Fibroblast of the aortic adventitia (primary cell): ENCODE measurements at regions not wholly inside any gene's neighbourhood (a gene's known extent, or its start where the extent isn't known, plus 50 kb on each side); places are given as distances from the start of the nearest gene placed in this dataset.

Experiments
- DNase-seq: peaks from one replicate; pipeline ENCODE4 v3.0.0-alpha.2; 2010; ENCODE audit warnings: low read depth
- H3K4me3 ChIP-seq: 2 replicates; pipeline ENCODE4 v1.5.1; 2011; ENCODE audit warnings: low read depth, mild to moderate bottlenecking, control low read depth, low read length, moderate library complexity
- TF ChIP-seq, protein P1 (sequence below): IDR thresholded peaks from 2 replicates; pipeline ENCODE4 v1.5.1; 2011; ENCODE audit warnings: mild to moderate bottlenecking, low read length, control low read depth, inconsistent platforms; ENCODE audit not compliant: insufficient read depth

- DNase-seq, result no peak
- TF ChIP-seq, protein P1, sequence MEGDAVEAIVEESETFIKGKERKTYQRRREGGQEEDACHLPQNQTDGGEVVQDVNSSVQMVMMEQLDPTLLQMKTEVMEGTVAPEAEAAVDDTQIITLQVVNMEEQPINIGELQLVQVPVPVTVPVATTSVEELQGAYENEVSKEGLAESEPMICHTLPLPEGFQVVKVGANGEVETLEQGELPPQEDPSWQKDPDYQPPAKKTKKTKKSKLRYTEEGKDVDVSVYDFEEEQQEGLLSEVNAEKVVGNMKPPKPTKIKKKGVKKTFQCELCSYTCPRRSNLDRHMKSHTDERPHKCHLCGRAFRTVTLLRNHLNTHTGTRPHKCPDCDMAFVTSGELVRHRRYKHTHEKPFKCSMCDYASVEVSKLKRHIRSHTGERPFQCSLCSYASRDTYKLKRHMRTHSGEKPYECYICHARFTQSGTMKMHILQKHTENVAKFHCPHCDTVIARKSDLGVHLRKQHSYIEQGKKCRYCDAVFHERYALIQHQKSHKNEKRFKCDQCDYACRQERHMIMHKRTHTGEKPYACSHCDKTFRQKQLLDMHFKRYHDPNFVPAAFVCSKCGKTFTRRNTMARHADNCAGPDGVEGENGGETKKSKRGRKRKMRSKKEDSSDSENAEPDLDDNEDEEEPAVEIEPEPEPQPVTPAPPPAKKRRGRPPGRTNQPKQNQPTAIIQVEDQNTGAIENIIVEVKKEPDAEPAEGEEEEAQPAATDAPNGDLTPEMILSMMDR, result no peak
- no peak overlapping the region for H3K4me3 ChIP-seq
These were observed 282.9 kb upstream of the IGFBP3 start for GRCh38 chr7:46203926-46204325.

DNA sequence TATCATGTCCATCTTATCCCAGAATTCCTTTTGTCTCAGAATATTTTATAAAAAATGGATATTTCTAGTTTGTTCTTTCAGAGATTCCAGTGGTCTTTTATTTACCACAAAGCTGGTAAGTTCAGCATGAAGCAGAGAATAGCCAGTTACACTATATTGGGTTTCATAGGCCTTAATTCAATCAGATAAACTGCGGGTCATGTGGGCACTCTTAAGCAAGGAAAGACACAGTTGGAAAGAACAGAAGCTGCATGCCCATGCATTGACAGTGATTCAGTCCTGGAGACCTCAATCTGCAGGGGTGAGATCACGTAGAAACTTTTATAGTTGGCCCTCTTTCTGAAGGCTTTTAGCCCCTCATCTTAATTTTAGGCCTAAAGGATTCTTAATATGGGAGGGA, 281.3 kb upstream of the IGFBP3 start:
- DNase-seq, result no peak
- H3K4me3 ChIP-seq, result no peak overlapping the region
- TF ChIP-seq, protein P1, result no peak

DNA sequence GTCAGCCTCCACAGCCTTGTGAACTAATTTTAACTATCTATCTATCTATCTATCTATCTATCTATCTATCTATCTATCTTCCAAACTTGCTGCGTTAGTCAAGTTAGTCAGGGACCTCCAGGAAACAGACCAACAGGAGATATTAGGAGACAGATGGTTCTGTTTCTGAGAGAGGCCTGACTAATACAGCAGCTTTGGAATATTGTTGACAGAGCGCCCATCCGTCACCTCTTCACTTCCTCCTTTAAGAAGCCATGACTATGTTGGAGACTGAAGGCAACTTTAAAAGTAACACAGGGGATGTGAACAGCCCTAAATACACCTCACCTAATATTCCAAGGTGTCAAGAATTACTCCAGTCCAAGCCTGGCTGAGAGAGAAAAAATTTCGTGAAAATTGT, 280.9 kb upstream of the IGFBP3 start:
- H3K4me3 ChIP-seq, result no peak overlapping the region
- no peak for DNase-seq
- TF ChIP-seq, protein P1, result no peak

GRCh38 chr7:46198701-46199100, 277.6 kb upstream of the IGFBP3 start:
- no peak overlapping the region for H3K4me3 ChIP-seq
- TF ChIP-seq, protein P1, result no peak
- no peak for DNase-seq

- no peak for DNase-seq
- H3K4me3 ChIP-seq, result no peak overlapping the region
- TF ChIP-seq, protein P1, result no peak
These were observed 276.9 kb upstream of the IGFBP3 start for GRCh38 chr7:46197785-46198540.

GRCh38 chr7:46195934-46196333, 274.9 kb upstream of the IGFBP3 start:
- H3K4me3 ChIP-seq, result no peak overlapping the region

More at GRCh38 chr7:46195934-46196333, 274.9 kb upstream of the IGFBP3 start:
- TF ChIP-seq, protein P1, result no peak
- no peak for DNase-seq
